ENCODE measurements at regions not wholly inside any gene's neighbourhood (a gene's known extent, or its start where the extent isn't known, plus 50 kb on each side); places are given as distances from the start of the nearest gene placed in this dataset.

- H3K9me3 ChIP-seq = no peaks in the 10 kb centered on the region
Measured at GRCh38 chr6:100959280-100959679, 78.2 kb upstream of the ASCC3 start.

GRCh38 chr6:100962466-100962865, 81.3 kb upstream of the ASCC3 start:
- no peak for DNase-seq
- 63 to 74% methylated on average over 1 of the region's 1 CpG for WGBS, 2 donors
- Histone ChIP-seq H3K9me3 (no peaks in the 10 kb centered on the region), H3K36me3 (replicated peaks in 1 of 2; ENCODE audit: insufficient read depth in 1 of 2, low read depth in 2 of 2) (no peaks in the 10 kb centered on the region), H3K4me3 (no peak overlapping the region), H3K27me3 (no peaks in the 10 kb centered on the region), H3K4me1 (no peaks in the 10 kb centered on the region), H3K27ac (no peak overlapping the region)
- TF ChIP-seq CTCF (IDR thresholded peaks at IDR 0.05) (no peak), POLR2A (IDR thresholded peaks at IDR 0.05) (no peak)
- intact Hi-C loops (cut with DNase I) = no loop called here
- ATAC-seq = no peak

More at GRCh38 chr6:100959280-100959679, 78.2 kb upstream of the ASCC3 start:
- intact Hi-C loops (cut with DNase I) = no loop called here
- WGBS, 2 donors = 78 to 81% methylated on average over 3 of the region's 3 CpGs
- TF ChIP-seq POLR2A (IDR thresholded peaks at IDR 0.05) (no peak), CTCF (IDR thresholded peaks at IDR 0.05) (no peak)
- no peak overlapping the region for H3K4me3 ChIP-seq
- ATAC-seq (no peak), DNase-seq (no peak)
- H3K36me3 ChIP-seq (replicated peaks in 1 of 2; ENCODE audit: insufficient read depth in 1 of 2, low read depth in 2 of 2) = no peaks in the 10 kb centered on the region
- no peaks in the 10 kb centered on the region for H3K27me3 ChIP-seq
- no peaks in the 10 kb centered on the region for H3K4me1 ChIP-seq
- no peak overlapping the region for H3K27ac ChIP-seq

- TF ChIP-seq CTCF (IDR thresholded peaks at IDR 0.05) (no peak), POLR2A (IDR thresholded peaks at IDR 0.05) (no peak)
- Histone ChIP-seq H3K27me3 (no peaks in the 10 kb centered on the region), H3K9me3 (no peaks in the 10 kb centered on the region), H3K4me3 (no peak overlapping the region), H3K27ac (no peak overlapping the region), H3K4me1 (no peaks in the 10 kb centered on the region), H3K36me3 (replicated peaks in 1 of 2; ENCODE audit: insufficient read depth in 1 of 2, low read depth in 2 of 2) (no peaks in the 10 kb centered on the region)
- ATAC-seq (no peak), DNase-seq (no peak)
- intact Hi-C loops (cut with DNase I) = no loop called here
Measured at GRCh38 chr6:100965067-100965466, 83.9 kb upstream of the ASCC3 start.

GRCh38 chr6:100968949-100969348, 87.8 kb upstream of the ASCC3 start:
- Histone ChIP-seq H3K27me3 (no peaks in the 10 kb centered on the region), H3K9me3 (no peaks in the 10 kb centered on the region), H3K4me1 (no peaks in the 10 kb centered on the region), H3K36me3 (replicated peaks in 1 of 2; ENCODE audit: insufficient read depth in 1 of 2, low read depth in 2 of 2) (no peaks in the 10 kb centered on the region), H3K27ac (no peak overlapping the region), H3K4me3 (no peak overlapping the region)
- DNase-seq (no peak), ATAC-seq (no peak)
- intact Hi-C loops (cut with DNase I) = no loop called here
- 75 to 83% methylated on average over 5 of the region's 6 CpGs for WGBS, 2 donors
- no peak for TF ChIP-seq POLR2A (IDR thresholded peaks at IDR 0.05)
- TF ChIP-seq CTCF (IDR thresholded peaks at IDR 0.05) = no peak

- Histone ChIP-seq H3K36me3 (replicated peaks in 1 of 2; ENCODE audit: insufficient read depth in 1 of 2, low read depth in 2 of 2) (no peaks in the 10 kb centered on the region), H3K4me3 (no peak overlapping the region), H3K4me1 (no peaks in the 10 kb centered on the region), H3K9me3 (no peaks in the 10 kb centered on the region), H3K27me3 (no peaks in the 10 kb centered on the region), H3K27ac (no peak overlapping the region)
- intact Hi-C loops (cut with DNase I) = no loop called here
- TF ChIP-seq CTCF (IDR thresholded peaks at IDR 0.05) (no peak), POLR2A (IDR thresholded peaks at IDR 0.05) (no peak)
- 34 to 47% methylated on average over 4 of the region's 4 CpGs for WGBS, 2 donors
- ATAC-seq (no peak), DNase-seq (no peak)
Measured at GRCh38 chr6:100979267-100979666, 98.1 kb upstream of the ASCC3 start.
